ENCODE measurements at regions not wholly inside any gene's neighbourhood (a gene's known extent, or its start where the extent isn't known, plus 50 kb on each side); places are given as distances from the start of the nearest gene placed in this dataset.
"Not testable (repeated sequence)": the region's sequence is repeated elsewhere in the genome, so short reads cannot be mapped to it uniquely, and the experiment has no call there.

- Histone ChIP-seq H3K9me3 (replicated peaks in 1 of 3) (no peaks in the 10 kb centered on the region), H3K27ac (no peak overlapping the region), H3K4me1 (replicated peaks in 1 of 2) (no peaks in the 10 kb centered on the region), H3K27me3 (no peaks in the 10 kb centered on the region), H3K4me3 (no peak overlapping the region), H3K36me3 (replicated peaks in 1 of 2) (no peaks in the 10 kb centered on the region)
- no peak for DNase-seq
- intact Hi-C loops (cut with DNase I): no loop called here
- TF ChIP-seq CTCF (IDR thresholded peaks at IDR 0.05) (no peak), POLR2A (IDR thresholded peaks at IDR 0.05) (no peak)
- 78 to 85% (median 84%) methylated on average over 6 to 7 of the region's 7 CpGs for WGBS, 4 donors
These were observed 135.2 kb downstream of the DACT1 start for GRCh38 chr14:58772794-58773620.

GRCh38 chr14:58774531-58774930 is 136.8 kb downstream of the DACT1 start:
- Histone ChIP-seq H3K4me3 (no peak overlapping the region), H3K9me3 (replicated peaks in 1 of 3) (no peaks in the 10 kb centered on the region), H3K27me3 (no peaks in the 10 kb centered on the region), H3K36me3 (replicated peaks in 1 of 2) (no peaks in the 10 kb centered on the region), H3K27ac (no peak overlapping the region), H3K4me1 (replicated peaks in 1 of 2) (no peaks in the 10 kb centered on the region)
- intact Hi-C loops (cut with DNase I): no loop called here
- WGBS, 4 donors: 88 to 97% (median 90%) methylated on average over 1 of the region's 1 CpG
- no peak for DNase-seq
- no peak for TF ChIP-seq POLR2A (IDR thresholded peaks at IDR 0.05)

- H3K27ac ChIP-seq; H3K4me1 ChIP-seq (replicated peaks in 1 of 2); DNase-seq; H3K4me3 ChIP-seq; intact Hi-C loops (cut with DNase I); H3K9me3 ChIP-seq (replicated peaks in 1 of 3); H3K27me3 ChIP-seq; H3K36me3 ChIP-seq (replicated peaks in 1 of 2): not testable (repeated sequence)
- 89 to 93% (median 92%) methylated on average over 4 of the region's 4 CpGs for WGBS, 4 donors
These were observed 137.4 kb downstream of the DACT1 start for GRCh38 chr14:58775130-58775529.

GRCh38 chr14:58776516-58776915 is 138.8 kb downstream of the DACT1 start:
- intact Hi-C loops (cut with DNase I): no loop called here
- H3K9me3 ChIP-seq (replicated peaks in 1 of 3): no peaks in the 10 kb centered on the region
- no peaks in the 10 kb centered on the region for H3K36me3 ChIP-seq (replicated peaks in 1 of 2)
- DNase-seq: no peak
- H3K4me1 ChIP-seq (replicated peaks in 1 of 2): no peaks in the 10 kb centered on the region
- H3K27me3 ChIP-seq: no peaks in the 10 kb centered on the region
- 88 to 96% (median 93%) methylated on average over 4 of the region's 4 CpGs for WGBS, 4 donors
- TF ChIP-seq CTCF (IDR thresholded peaks at IDR 0.05): no peak
- no peak for TF ChIP-seq POLR2A (IDR thresholded peaks at IDR 0.05)
- no peak overlapping the region for H3K4me3 ChIP-seq
- H3K27ac ChIP-seq: no peak overlapping the region

GRCh38 chr14:58777541-58777979 is 139.8 kb downstream of the DACT1 start:
- intact Hi-C loops (cut with DNase I): no loop called here
- DNase-seq: no peak
- Histone ChIP-seq H3K27me3 (no peaks in the 10 kb centered on the region), H3K36me3 (replicated peaks in 1 of 2) (no peaks in the 10 kb centered on the region), H3K9me3 (replicated peaks in 1 of 3) (no peaks in the 10 kb centered on the region), H3K27ac (no peak overlapping the region), H3K4me1 (replicated peaks in 1 of 2) (no peaks in the 10 kb centered on the region), H3K4me3 (no peak overlapping the region)
- no peak for TF ChIP-seq POLR2A (IDR thresholded peaks at IDR 0.05)
- TF ChIP-seq CTCF (IDR thresholded peaks at IDR 0.05): no peak
- WGBS, 4 donors: 55 to 65% (median 60%) methylated on average over 5 to 7 of the region's 7 CpGs

Data from adrenal gland (tissue), 9 donors.